Fibroblast of skin of right quadriceps (primary cell): ENCODE measurements at regions not wholly inside any gene's neighbourhood (a gene's known extent, or its start where the extent isn't known, plus 50 kb on each side); places are given as distances from the start of the nearest gene placed in this dataset.

Experiments
- DNase-seq: peaks from one replicate; pipeline ENCODE4 v3.0.0-alpha.2; 2013

- peak; percentile 65 for DNase-seq
Measured at GRCh38 chr7:33821970-33822369, 83.4 kb upstream of the BMPER start.

DNA sequence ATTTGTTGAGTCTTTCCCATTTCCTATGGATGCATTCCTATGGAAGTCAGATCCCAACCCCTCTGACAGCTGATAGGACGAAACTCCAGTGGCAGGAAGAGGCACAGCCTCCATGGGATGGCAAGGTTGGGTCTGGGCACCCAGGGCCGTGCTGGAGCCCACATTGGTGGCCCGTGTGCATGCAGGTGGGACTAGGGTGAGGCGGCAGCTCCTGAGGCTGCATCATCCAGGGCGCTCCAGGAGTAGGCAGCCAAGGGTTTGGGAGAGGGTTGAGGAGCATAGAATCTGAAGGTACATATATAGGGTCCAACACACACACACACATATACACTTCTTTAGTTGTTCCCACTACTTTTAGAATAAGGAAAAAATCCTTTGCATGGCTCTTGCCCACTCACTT, 81.4 kb upstream of the BMPER start:
- no peak for DNase-seq

DNA sequence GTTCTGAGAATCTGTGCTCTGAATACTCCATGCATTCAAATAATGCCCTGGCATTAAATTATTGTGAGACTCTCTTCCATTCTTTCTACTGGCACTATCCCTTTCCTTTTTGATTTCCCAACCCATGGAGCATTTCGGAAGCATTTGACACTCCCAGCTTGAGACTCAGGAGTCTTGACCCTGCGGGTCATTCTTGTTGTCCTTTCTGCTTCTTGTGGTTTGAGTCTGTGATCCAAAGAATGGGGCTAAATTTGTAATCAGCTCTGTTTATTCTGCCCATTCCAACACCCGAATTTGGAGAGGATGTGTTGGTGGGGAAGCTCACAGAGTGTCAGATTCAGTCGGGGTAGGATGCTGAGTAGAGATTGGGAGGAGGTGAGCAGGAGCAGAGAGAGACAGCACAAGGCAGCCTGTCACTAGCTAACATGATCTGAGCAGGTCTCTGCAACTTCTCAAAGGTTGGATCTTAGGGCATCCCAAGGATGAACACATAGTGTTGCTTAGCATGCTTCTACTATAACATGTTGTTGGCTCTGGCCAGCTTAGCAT, 80.4 kb upstream of the BMPER start:
- no peak for DNase-seq

- DNase-seq: no peak
Measured at GRCh38 chr7:33825644-33826043, 79.7 kb upstream of the BMPER start.

DNA sequence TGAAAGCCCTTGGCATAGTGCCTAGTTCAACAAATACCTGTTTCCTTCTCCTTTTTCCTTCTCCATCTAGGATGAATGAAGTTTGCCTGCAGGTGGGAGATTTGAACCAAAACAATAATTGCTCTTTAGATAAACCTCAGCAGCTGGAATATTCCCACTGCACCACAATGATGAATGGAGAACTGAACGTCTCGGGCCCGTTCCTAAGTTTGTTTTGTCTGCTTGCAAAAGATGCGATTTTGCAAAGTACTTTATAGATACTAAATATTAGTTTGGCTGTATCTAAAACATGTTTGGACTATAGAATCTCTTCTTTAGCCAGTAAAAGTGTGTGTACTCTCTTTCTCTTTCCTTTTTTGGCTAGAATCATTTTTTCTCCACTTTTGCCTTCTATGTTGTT, 75.8 kb upstream of the BMPER start:
- no peak for DNase-seq

DNA sequence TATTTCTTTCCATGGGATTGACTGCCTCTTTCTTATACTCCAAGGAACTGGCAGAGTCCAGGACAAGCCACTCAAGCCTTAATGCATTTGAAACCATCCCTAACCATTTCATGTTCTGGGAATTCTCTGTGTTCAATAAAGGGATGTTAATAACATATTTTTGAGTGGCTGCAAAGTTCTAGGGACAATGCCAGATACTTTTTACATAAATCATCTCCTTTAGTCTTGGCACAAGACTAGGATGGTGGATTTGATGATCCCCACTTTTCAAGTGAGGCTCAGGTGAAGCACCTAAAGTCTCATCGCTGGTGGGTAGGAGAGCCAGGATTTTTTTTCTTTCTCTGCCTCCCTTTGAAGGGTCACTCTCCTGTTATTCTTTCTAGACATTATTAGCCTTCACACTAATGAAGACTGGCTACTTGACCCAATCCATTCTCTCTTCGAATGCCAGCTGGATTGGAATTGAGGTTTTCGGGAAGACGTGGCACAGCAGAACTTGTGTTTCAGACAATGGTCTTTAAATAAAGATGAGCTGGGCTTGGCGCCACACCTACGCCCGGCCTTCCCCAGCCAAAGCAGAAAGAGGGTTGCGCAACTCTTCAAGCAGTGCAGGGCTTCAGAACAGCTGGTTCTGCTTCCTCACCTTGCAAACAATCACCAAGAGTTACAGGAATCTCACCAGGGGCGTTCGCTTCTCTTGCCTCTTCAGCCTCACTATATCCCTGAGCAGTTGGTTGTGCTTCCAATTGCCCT, 73.8 kb upstream of the BMPER start:
- peak; percentile 55 for DNase-seq

- DNase-seq: peak; percentile 25
Measured at GRCh38 chr7:33832271-33832721, 73.0 kb upstream of the BMPER start.

DNA sequence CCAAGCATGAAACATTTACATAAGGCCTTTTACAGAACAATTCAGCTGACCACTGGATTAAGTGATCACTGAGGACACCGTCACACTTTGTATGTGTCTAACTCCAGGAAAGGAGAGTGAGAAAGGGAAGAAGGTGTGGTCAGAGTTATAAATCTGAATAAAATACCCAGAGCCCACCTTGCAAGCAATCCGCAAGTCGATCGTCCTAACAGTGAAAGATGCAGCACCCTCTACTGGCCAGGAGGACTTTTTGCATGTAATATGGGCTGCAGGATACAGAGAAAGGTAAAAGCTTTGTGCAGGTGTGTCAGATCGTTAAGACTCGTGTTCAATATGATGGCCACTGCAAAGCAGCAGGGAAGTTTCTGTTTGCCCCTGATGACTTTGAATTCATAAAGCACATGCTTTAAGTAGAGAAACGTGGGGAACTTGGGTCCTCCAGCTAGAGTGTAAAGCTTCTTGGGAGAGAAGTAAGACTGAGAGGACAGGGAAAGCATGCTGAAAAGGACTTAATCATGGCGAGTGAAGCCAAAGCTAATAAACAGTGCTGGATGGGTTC, 68.5 kb upstream of the BMPER start:
- no peak for DNase-seq

DNA sequence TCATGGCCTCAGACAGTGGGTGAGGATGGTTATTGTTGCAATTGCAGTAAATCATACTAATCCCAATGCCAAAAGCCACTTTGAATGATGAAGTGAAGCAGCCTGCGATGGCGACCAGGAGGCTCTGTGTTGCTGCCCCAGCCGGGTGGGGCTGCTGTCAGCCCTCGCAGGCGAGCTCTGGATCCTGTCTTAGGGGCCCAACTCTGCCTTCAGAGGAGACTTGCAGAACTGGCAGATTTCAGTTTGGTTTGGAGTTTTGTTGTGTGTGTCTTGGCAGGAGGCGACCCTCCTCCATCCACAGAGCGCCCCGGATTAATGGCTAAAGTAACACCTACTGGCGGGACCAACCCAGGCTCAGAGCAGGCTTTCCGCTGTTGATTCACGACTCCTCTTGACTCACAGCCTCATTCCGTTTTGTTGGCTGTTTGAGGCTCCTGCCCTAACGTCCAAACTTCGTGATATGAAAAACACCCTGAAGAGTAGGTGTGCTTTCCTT, 67.9 kb upstream of the BMPER start:
- no peak for DNase-seq

DNA sequence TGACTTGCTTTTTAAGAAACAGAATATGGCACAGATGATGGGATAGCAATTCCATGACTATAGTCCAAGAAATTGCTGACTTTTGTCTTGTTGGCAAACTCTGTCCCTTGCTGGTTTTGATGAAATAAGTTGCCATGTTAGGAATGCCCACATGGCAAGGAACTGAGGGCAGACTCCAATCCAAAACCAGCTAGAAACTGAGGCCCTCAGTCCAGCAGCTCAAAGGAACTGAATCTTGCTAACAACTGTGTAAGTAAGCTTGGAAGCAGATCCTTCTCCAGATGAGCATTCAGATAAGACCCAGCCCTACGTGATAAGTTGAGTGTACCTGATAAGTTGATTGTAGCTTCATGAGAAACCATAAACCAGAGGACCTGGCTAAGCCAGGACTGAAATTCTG, 64.3 kb upstream of the BMPER start:
- DNase-seq: no peak

GRCh38 chr7:33841705-33842129, 63.6 kb upstream of the BMPER start:
- DNase-seq: peak; percentile 77

- no peak for DNase-seq
Measured at GRCh38 chr7:33842150-33842549, 63.2 kb upstream of the BMPER start.

DNA sequence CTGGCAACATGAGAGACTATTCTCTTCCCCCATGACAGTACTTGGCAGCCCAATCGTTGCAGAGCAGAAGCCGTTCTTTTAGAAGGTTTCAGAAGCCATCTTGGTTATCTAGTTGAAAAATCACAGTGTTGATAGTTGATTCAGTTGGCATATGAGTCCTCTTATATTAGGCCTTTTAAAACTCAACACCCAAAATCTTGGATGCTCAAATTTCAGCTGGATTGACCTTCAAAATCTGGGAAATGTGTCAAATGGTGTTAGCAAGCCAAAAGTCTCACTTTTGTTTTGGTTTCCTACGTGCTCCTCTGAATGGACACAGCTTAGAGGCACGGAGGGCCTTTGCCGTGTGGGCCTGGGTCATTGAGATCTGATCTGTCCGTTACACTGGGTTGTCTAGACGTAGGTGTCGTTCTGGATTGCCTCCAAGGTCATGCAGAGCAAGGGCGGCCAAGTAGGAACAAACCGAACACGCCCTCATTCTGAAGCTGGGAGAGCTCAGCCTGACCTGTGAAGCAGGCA, 59.3 kb upstream of the BMPER start:
- peak; percentile 36 for DNase-seq

GRCh38 chr7:33849004-33849403, 56.3 kb upstream of the BMPER start:
- DNase-seq: peak; percentile 51

GRCh38 chr7:33849971-33850559, 55.3 kb upstream of the BMPER start:
- peak; percentile 56 for DNase-seq

DNA sequence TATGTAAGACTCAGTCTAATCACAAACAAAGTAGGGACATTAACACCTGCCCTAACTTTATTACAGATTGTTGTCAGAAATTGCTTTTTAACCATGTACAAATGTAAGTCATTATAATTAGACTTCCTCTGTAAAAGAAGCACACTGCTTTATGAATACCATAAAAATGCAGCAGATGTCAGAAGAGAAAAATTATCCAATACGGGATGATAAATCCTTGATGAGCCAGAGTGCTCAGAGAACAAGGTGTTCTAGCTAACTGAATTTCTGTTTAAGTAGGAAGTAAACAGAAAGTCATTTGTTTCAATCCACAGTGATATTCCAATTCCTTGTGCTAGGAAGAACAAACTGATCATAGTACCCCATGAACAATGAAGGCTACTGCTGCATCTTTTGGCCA, 54.6 kb upstream of the BMPER start:
- DNase-seq: no peak

- no peak for DNase-seq
Measured at GRCh38 chr7:33852838-33853237, 52.5 kb upstream of the BMPER start.

GRCh38 chr7:33853361-33854062, 51.8 kb upstream of the BMPER start:
- peak; percentile 87 for DNase-seq

DNA sequence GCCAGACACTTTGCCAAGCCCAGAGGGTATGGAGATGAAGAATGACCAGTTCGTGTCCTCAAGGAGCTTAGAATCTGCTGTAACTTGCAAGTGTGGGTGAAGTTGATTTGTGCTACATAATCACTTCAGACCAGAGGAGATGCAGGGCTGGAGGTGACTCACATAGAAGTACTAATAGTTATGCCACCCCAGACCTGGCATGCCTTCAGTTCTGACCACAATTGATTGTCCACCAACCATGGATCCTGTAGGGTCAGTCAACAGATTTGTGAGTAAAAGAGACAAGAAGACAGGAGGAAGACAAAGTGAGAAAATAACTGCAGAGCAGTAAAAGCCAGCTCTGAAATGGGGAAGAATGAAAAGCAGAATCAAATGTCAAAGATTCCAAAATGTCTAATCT, 51.2 kb upstream of the BMPER start:
- peak; percentile 54 for DNase-seq

DNA sequence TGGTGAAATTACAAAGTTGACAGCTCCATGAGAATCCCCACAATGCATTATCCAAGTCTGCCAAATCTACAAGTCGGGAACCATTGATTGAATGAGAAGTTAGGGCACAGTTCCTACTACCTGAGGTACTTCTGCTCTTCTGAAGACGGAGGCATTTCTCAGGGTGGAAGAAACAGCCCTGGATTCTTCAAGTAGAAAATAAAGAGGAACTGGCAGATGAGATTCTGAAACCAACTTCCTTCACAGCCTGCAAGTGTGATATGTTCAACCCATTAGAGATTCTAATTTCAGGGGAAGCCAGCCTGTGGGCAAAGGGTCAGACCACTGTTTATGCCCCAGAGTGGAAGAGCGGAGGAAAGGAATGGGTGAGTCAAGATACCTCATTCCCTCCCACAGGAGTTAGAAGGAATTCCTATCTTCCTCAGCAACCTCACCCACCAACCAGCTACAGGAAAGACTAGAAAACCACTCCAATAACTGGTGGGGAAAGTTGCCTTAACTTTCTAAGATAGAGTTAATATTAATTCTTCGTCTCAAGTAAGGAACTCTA, 50.5 kb upstream of the BMPER start:
- peak; percentile 91 for DNase-seq
